HG03571 (cell line): ENCODE measurements at regions not wholly inside any gene's neighbourhood (a gene's known extent, or its start where the extent isn't known, plus 50 kb on each side); places are given as distances from the start of the nearest gene placed in this dataset.
"Not testable (repeated sequence)": the region's sequence is repeated elsewhere in the genome, so short reads cannot be mapped to it uniquely, and the experiment has no call there.

Source experiments
- ATAC-seq: cut with Tn5 transposase; IDR thresholded peaks from one replicate; pipeline ENCODE4 v1.9.1; 2021; ENCODE audit not compliant: unreplicated experiment

DNA sequence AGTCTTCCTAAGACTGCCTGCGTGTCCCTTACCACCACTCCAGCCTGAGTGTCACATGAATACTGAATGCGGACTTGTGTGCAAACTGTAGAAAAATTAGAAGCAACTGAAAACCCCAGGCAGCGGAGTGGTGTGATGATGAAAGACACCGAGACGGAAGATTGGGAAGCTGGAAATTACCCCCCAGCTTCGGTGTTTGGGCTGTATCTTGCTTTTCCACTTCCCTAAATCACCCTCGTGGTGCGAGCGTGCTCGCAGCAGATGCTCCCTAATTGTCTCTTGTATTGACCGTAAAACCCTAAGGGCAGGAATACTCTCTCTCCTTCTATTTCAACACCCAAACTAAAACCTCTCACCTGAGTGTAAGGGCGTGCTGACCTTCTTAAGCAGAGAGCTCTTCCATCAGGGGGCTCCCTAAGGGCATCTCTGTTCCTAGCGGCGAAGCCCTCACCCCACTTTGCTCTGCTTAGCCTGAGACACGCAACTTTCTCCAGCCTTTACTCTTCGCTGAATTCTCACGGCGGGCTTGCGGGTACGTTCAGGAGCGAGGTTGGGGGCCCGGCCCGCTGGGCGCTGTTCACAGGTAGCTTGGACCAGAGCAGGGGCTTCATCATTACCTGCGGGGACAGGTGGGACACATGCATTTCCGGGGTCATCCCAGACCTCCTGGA, 62.4 kb downstream of the CRYBB2 start:
- ATAC-seq, result no peak

DNA sequence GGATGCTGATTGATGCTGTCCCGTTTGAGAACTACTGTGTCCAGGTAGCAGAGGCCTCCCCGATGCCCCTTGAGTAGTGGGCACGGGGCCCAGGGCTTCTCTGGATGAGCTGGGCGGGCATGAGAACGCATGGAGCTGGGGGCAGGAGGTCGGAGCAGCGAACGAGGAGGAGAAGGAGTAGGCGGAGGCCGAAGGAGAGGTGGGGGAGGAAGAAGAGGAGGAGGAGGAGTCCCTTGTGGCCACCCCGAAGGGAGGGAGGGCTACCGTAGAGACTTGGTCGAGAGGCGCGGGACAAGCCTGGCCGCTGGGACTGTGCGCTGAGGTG, 62.9 kb downstream of the CRYBB2 start:
- no peak for ATAC-seq

DNA sequence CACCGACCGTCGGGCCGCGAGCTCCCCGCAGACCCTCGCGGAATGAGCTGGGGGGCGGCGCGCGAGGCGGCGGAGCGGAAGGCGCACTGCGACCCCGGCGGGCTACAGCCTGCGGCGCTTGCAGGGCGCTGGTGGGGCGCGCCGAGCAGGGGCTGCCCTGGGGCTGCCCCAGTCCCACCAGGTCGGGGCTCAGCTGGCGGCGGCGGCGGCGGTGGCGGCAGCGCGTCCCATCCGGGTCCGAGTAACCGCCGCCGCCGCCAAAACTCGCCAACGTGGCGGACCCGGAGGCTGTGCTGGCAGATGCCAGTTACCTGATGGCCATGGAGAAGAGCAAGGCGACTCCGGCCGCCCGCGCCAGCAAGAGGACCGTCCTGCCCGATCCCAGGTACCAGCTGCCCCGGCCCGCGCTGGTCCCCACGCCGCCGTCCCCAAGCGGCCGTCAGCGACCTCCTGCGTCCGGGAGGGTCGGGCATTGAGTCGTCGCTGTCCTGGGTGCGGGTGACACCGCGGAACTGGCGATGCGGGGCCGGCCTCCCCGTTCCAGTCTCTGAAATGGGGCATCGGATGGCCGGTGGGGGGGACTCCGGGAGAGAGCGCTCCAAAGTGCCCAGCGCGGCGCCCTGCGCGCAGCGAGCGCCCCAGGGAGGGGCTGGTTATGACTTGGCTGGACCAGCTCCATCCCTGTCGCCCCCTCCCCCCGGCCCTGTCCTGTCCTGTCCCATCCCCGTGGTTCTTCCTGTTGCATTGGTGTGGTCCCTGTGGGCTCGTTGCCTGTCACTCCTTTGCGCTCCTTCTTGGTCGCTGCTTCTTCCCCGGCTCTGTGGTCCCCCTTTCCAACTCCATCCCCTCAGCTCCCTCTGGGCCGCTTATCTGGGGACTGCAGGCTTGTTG, 63.5 kb downstream of the CRYBB2 start:
- ATAC-seq, result no peak

DNA sequence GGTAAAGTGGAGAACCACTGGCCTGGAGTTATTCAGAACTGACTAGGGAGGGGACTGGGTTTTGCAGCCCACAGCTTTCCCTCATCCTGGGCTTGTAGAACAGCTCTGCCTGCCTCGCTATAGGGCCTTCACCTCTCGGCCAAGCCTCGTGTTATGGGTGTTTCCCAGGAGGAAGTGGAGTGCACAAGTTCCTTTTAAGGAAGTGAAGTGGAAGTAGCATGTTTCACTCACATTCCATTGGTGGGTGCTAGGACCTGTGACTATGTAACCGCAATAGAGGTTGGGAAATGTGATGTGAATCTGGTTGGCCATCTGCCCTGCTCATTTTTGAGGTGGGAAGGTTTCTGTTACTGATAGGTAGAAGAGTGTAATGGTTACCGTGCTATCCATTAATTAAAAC, 69.0 kb downstream of the CRYBB2 start:
- ATAC-seq, result not testable (repeated sequence)

DNA sequence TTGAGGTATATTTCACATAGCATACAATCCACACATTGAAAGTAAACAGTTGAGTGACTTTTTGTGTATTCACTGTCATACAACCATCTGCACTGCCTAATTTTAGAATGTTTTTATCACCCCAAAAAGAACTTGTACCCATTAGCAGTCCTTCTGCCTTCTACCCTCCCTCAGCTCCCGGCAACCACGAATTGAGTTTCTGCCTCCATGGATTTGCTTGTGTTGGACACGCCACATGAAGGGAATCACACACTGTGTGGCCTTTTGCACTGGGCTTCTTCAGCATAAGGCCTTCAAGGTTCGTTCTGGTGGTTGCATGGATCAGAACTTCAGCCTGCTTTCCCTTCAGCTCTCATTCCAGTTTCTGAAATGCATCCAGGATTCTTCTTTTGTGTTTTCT, 82.5 kb downstream of the CRYBB2 start:
- not testable (repeated sequence) for ATAC-seq

DNA sequence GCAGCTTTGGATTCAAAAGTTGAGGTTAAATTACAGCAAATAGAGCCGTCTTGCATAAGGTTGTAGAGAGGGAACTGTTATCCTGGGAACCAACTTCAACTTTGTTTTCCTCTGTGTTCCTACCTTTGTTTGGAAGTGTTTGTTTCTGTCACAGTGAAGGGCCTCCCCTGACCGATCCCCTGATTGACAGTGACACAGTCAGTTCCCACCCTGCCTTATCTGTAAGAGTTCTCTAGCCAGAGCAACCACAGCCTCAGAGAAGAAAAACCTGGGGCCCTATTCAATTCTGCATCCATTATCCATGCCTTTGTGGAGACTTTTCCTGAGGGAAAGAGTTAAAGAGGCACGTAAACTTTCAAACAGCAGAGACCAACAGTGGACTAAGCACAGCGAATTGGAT, 90.1 kb downstream of the CRYBB2 start:
- not testable (repeated sequence) for ATAC-seq

DNA sequence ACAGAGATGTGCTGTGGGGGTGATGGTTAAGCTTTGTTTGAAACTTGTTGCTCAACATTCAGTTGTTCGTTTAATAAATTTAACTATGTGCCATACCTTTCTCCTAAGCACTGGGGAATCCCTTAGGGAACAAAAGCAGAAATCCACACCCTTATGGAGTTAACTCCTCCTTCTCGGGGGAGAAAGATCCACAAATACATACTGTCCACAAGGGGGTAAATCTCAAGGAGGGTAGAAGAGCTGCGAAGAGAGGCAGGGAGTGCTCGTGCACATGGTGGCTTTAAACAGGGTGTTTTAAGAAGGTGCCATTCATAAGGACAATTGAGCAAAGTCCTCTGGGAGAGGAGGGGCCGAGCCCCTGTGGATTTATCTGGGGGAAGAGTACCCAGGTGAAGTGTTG, 92.5 kb downstream of the CRYBB2 start:
- not testable (repeated sequence) for ATAC-seq

DNA sequence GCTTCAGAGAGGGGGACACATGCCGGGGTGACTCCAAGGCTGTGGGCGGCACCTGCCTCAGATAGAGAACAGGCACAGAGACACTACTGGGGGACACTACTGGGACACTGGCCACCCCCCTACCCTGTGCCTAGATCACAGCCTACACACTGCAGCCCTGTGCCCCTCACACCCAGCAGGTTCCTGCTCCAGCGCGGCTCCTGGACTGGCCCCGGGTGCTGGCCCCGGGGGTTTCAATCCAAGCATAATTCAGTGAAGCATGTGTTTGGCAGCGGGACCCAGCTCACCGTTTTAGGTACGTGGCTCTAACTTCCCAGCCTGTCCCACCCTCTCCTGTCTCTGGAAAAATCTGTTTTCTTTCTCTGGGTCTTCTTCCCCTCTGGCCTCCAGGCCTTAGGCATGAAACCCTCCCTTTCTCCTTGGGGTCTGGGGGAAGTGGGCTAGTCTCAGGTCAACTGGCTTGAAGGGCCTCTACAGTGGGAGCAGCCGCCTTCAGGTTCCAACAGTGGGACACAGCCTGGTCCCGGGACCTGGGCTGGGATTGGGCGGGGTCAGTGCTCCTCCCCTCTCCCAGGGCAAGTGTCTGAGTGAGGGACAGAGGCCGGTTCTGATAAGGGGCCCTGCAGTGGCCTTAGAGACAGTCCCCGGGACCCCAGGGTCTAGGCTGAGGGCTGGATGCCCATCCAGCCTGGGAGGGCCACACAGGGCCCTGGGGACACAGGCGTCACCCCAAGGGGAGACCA, 98.8 kb downstream of the CRYBB2 start:
- no peak for ATAC-seq

DNA sequence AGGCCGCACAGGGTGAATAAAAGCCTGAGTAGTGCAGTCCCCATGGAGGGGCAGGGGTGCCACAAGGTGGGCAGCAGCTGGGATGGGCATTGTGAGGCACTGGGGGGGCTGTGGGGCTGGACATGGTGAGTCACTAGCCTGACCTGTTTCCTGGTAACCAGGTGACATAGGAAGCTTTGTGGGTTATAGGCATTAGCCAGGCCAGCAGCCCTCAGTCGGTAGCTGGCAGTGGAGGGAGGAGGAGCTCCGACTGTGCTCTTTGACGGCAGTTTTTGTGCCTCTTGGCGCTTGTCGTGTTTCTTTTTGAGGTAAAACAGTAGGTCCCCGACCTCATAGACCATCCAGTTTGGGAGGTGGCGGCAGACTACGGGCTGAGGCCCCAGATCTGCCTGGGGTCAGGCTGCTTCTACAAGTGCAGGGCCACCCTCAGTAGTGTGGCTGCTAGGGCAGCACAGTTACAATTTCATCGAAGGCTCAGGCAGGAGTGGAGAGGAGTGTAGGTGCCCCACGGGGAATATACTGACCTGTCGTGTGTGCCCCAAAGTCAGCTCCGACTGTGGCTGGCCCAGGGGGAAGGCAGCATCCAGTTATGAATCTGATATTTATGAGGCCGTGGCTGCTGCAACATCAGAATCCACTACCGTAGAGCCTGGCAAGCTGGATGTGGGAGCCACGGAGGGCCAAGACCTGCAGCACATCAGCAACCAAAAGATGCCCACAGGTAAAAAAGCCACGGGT, 107.7 kb downstream of the CRYBB2 start:
- ATAC-seq, result no peak

DNA sequence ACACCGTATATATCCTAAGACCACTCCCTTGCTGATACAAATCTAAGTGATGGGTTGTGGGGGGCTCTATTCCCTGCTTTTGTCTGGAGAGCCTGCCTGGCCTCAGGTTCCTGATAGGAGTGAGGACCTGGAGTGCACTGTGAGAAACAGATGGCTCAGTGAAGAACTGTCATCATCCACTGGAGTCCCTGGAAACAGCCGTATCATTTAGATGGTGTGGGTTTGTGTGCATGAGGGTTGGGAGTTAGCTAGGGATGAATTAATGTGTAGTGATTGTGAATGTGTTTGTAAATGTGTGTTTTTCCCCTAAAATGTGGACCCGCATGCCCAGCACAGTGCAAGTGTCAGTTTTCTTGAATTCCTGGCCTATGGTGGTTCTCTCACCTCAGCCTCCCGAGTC, 111.6 kb downstream of the CRYBB2 start:
- ATAC-seq, result no peak

DNA sequence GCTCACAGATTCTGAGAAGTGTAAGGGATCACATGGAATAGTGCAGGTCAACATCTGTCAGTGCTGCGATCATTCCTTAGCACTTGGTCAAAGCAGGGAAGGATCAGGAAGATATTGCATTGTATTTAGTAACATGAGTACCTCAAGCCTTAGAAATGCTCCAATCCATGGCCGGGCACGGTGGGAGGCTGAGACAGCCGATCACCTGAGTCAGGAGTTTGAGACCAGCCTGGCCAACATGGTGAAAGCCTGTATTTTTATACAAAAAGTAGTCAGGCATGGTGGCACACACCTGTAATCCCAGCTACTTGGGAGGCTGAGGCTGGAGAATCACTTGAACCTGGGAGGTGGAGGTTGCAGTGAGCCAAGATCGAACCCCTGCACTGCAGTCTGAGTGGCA, 112.5 kb downstream of the CRYBB2 start:
- ATAC-seq, result not testable (repeated sequence)

DNA sequence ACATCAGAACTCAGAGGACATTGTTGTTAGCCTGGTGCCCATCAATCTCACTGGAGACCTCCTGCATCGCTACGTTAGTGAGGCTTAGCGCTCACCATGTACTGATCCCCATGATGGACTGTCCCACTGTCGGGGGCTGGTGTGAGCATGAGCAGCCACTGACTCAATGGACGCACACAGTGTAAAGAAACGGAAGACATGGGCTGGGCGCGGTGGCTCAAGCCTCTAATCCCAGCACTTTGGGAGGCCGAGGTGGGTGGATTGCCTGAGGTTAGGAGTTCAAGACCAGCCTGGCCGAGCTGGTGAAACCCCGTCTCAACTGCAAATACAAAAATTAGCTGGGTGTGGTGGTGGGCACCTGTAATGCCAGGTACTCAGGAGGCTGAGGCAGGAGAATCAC, 112.9 kb downstream of the CRYBB2 start:
- no peak for ATAC-seq

DNA sequence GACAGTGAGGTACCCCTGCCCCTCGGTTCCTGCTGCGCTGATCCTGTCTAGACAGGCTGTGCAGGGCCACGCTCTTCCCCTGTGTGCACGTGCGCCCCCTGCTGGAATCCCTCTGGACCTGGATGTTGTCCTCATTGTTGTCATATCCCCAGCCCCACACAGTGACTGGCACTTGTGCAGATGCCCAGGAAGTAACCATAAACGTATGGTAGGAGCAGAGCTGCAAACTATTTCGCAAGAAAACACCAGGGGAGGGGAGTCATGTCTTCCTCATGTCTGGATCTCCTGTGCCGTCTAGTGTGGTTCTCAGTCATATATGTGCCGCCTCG, 114.7 kb downstream of the CRYBB2 start:
- ATAC-seq, result no peak

DNA sequence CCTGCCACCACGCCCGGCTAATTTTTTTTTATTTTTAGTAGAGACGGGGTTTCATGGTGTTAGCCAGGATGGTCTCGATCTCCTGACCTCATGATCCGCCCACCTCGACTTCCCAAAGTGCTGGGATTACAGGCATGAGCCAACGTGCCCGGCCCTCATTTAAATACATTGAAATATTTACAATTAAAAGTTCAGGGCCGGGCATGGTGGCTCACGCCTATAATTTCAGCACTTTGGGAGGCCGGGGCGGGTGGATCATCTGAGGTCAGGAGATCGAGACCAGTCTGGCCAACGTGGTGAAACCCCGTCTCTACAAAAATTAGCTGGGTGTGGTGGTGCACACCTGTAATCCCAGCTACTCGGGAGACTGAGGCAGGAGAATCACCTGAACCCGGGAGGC, 115.2 kb downstream of the CRYBB2 start:
- not testable (repeated sequence) for ATAC-seq

DNA sequence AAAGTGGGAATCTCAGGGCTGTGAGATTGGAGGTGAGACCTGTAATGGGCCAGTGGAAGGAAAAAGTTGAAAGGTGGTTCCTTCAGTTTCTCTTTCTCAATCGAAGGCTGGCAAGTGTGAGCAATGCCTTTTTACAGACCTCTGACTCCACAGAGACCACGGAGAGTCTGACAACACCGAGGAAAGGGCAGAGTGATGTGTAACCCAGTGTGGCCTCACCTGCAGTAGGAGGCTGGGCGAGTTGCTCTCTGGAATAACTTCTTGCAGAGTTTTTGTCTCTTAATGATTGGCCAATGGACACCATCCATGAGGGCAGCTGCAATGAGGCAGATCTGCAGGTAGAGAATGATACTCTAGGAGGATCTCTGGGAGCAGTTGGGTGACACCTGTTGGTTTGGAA, 115.8 kb downstream of the CRYBB2 start:
- ATAC-seq, result not testable (repeated sequence)

DNA sequence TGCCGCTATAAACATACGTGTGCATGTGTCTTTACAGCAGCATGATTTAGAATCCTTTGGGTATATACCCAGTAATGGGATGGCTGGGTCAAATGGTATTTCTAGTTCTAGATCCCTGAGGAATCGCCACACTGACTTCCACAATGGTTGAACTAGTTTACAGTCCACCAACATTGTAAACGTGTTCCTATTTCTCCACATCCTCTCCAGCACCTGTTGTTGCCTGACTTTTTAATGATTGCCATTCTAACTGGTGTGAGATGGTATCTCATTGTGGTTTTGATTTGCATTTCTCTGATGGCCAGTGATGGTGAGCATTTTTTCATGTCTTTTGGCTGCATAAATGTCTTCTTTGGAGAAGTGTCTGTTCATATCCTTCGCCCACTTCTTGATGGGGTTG, 121.1 kb downstream of the CRYBB2 start:
- ATAC-seq, result not testable (repeated sequence)

DNA sequence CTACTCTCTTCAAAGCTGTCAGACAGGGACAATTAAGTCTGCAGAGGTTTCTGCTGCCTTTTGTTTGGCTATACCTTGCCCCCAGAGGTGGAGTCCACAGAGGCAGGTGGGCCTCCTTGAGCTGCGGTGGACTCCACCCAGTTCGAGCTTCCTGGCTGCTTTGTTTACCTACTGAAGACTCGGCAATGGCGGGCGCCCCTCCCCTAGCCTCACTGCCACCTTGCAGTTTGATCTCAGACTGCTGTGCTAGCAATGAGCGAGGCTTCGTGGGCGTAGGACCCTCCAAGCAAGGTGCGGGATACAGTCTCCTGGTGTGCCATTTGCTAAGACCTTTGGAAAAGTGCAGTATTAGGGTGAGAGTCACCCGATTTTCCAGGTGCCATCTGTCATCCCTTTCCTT, 124.9 kb downstream of the CRYBB2 start:
- not testable (repeated sequence) for ATAC-seq

DNA sequence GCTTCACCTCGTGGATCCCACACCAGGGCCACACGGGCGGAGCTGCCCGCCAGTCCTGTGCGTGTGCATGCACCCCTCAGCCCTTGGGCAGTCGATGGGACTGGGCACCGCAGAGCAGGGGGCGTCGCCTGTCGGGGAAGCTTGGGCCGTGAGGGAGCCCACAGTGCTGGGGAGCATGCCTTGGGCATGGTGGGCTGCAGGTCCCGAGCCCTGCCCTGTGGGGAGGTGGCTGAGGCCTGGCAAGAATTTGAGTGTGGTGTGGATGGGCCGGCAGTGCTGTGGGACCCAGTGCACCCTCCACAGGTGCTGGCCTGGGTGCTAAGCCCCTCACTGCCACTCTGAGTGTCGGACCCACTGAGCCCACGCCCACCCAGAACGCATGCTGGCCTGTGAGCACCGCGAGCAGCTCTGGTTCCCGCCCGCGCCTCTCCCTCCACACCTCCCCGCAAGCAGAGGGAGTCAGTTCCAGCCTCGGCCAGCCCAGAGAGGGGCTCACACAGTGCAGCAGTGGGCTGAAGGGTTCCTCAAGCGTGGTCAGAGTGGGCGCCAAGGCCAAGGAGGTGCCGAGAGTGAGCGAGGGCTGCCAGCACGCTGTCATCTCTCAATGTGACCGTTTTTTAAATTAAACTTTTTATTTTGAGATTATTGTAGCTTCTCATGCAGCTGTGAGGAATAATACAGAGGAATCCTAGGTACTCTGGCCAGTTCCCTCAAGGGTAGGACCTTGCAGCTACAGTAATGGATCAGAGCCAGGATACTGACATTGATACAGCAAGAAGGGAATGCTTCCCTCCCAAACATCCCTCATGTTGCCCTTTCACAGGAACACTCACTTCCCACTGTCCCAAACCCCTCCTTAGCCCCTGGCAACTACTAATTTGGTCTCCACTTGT, 127.7 kb downstream of the CRYBB2 start:
- no peak for ATAC-seq

DNA sequence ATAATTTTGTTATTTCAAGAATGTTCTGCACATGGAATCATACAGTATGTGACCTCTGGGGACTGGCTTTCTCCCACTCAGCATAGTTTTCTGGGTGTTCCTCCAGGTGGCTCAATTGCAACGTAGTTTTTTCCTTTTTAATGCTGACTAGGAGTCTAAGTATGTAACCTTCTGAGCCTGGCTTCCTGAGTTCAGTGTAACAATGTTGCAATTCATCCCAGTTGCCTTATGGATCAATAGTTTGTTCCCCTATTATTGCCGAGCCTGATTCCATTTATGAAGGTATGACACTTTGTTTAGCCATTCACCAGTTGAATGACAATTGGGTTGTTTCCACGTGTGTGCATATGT, 128.3 kb downstream of the CRYBB2 start:
- ATAC-seq, result no peak

DNA sequence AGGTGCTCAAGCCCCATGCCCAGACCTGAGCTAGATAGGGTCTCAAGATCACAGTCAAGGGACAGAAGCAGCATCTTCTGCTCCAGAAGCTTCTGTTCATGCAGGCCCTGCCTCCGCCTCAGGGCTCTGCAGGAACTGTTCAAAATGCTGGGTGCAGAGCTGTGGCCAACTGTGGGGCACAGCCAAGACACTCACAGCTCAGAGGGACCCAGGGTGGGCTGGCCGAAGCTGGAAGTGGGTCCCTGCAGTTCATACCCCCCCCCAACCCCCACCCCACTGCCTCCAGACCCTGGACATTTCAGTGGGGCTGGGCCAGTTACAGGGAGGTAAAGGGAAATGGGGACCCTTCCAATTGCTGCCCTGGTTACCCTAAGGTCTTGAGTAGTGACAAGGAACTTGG, 129.0 kb downstream of the CRYBB2 start:
- ATAC-seq, result no peak
